Sigmoid colon (tissue), 6 donors: ENCODE measurements at regions not wholly inside any gene's neighbourhood (a gene's known extent, or its start where the extent isn't known, plus 50 kb on each side); places are given as distances from the start of the nearest gene placed in this dataset.

Experiments
- DNase-seq: peaks from one replicate; pipeline ENCODE4 v3.0.0-alpha.2; 2019
- H3K27ac ChIP-seq, 4 donors: fragments of 200-600 bp; sonication (generic); one replicate each; pipeline ENCODE4 v1.5.1; 2016 to 2019; ENCODE audit warnings: mild to moderate bottlenecking in 1 of 4
- H3K27me3 ChIP-seq, 3 donors: fragments of 200-600 bp; sonication (generic); one replicate each; pipeline ENCODE4 v1.5.1; 2019; ENCODE audit warnings: mild to moderate bottlenecking in 1 of 3
- H3K36me3 ChIP-seq, 4 donors: fragments of 200-600 bp; sonication (generic); one replicate each; pipeline ENCODE4 v1.5.1; 2016 to 2019
- H3K4me1 ChIP-seq, 4 donors: fragments of 200-600 bp; sonication (generic); one replicate each; pipeline ENCODE4 v1.5.1; 2017 to 2019
- H3K4me3 ChIP-seq, 4 donors: fragments of 200-600 bp; sonication (generic); one replicate each; pipeline ENCODE4 v1.5.1; 2017 to 2019; ENCODE audit warnings: mild to moderate bottlenecking in 2 of 4, moderate library complexity in 1 of 4
- H3K9me3 ChIP-seq, 4 donors: fragments of 200-600 bp in 3 of 4; sonication (generic) in 3 of 4; one replicate each; pipeline versions ENCODE4 v1.5.1 to v1.6.1; 2013 to 2019
- CTCF ChIP-seq, 4 experiments: fragments of 450-650 bp in 3 of 4; fragments of 200-600 bp in 1 of 4; IDR thresholded peaks; one replicate each; pipeline ENCODE4 v1.5.1; 2016 to 2019; ENCODE audit warnings: antibody characterized with exemption in 4 of 4, mild to moderate bottlenecking in 3 of 4, moderate library complexity in 2 of 4
- EP300 ChIP-seq, 4 donors: sonication (generic); formaldehyde crosslinking; IDR thresholded peaks; one replicate each; pipeline ENCODE4 v1.6.1; 2017; ENCODE audit warnings: antibody characterized with exemption in 4 of 4
- POLR2A ChIP-seq, 2 donors: fragments of 450-650 bp; IDR thresholded peaks; one replicate each; pipeline ENCODE4 v1.6.1; 2016; ENCODE audit warnings: antibody characterized with exemption in 2 of 2, mild to moderate bottlenecking in 2 of 2, moderate library complexity in 2 of 2
- POLR2AphosphoS5 ChIP-seq, 4 donors: sonication (generic); formaldehyde crosslinking; IDR thresholded peaks; one replicate each; pipeline ENCODE4 v1.6.1; 2017; ENCODE audit warnings: antibody characterized with exemption in 4 of 4
- WGBS, 2 donors: extraction: QIAGEN DNeasy Blood & Tissue Kit; methylation state at CpG; one replicate each; pipeline ENCODE4 v1.1.7; 2013; 5-methylcytosine and 5-hydroxymethylcytosine counted together
- intact Hi-C: fragments of 100-400 bp; cut with DNase I; formaldehyde crosslinking; loops from one replicate; pipeline ENCODE4 v1.15.1; 2023
- donor health status: healthy with polysubstance abuse.
- donor health status: healthy.

- TF ChIP-seq CTCF (IDR thresholded peaks at IDR 0.05), result no peak
- no peak for TF ChIP-seq POLR2AphosphoS5 (IDR thresholded peaks at IDR 0.05)
- no peak for TF ChIP-seq EP300 (IDR thresholded peaks at IDR 0.05)
- TF ChIP-seq POLR2A (IDR thresholded peaks at IDR 0.05), result no peak
- intact Hi-C loops, result no loop called here
- H3K4me1 ChIP-seq, result no peaks in the 10 kb centered on the region
- WGBS, 2 donors, result 76 to 89% methylated on average over 3 of the region's 3 CpGs
- H3K36me3 ChIP-seq, result no peaks in the 10 kb centered on the region
- peaks cover 4 to 12% (median 8%) of the 10 kb centered on the region in 4 donors for H3K9me3 ChIP-seq
- no peak overlapping the region for H3K4me3 ChIP-seq
- DNase-seq, result no peak
- no peak overlapping the region for H3K27ac ChIP-seq
- no peaks in the 10 kb centered on the region for H3K27me3 ChIP-seq
These were observed 104.9 kb upstream of the IQSEC1 start for GRCh38 chr3:13178107-13178506.

GRCh38 chr3:13177641-13178040 lies 104.4 kb upstream of the IQSEC1 start:
- WGBS, 2 donors, result 76 to 79% methylated on average over 4 of the region's 4 CpGs
- H3K4me3 ChIP-seq, result no peak overlapping the region
- H3K36me3 ChIP-seq, result no peaks in the 10 kb centered on the region
- H3K27ac ChIP-seq, result no peak overlapping the region
- peaks cover 4 to 12% (median 8%) of the 10 kb centered on the region in 4 donors for H3K9me3 ChIP-seq
- H3K27me3 ChIP-seq, result no peaks in the 10 kb centered on the region
- intact Hi-C loops, result no loop called here
- H3K4me1 ChIP-seq, result no peaks in the 10 kb centered on the region
- no peak for TF ChIP-seq POLR2A (IDR thresholded peaks at IDR 0.05)
- no peak for TF ChIP-seq POLR2AphosphoS5 (IDR thresholded peaks at IDR 0.05)
- no peak for TF ChIP-seq EP300 (IDR thresholded peaks at IDR 0.05)
- no peak for TF ChIP-seq CTCF (IDR thresholded peaks at IDR 0.05)
- DNase-seq, result no peak

- intact Hi-C loops, result no loop called here
- H3K4me1 ChIP-seq, result no peaks in the 10 kb centered on the region
- no peak for TF ChIP-seq POLR2A (IDR thresholded peaks at IDR 0.05)
- no peak for TF ChIP-seq CTCF (IDR thresholded peaks at IDR 0.05)
- no peak for TF ChIP-seq POLR2AphosphoS5 (IDR thresholded peaks at IDR 0.05)
- peaks cover 4 to 12% (median 8%) of the 10 kb centered on the region in 4 donors for H3K9me3 ChIP-seq
- no peaks in the 10 kb centered on the region for H3K27me3 ChIP-seq
- WGBS, 2 donors, result 92 to 93% methylated on average over 2 of the region's 2 CpGs
- no peak overlapping the region for H3K27ac ChIP-seq
- DNase-seq, result no peak
- no peak overlapping the region for H3K4me3 ChIP-seq
- H3K36me3 ChIP-seq, result no peaks in the 10 kb centered on the region
These were observed 104.0 kb upstream of the IQSEC1 start for GRCh38 chr3:13177236-13177635.

GRCh38 chr3:13176445-13176844 lies 103.2 kb upstream of the IQSEC1 start:
- H3K27ac ChIP-seq, result no peak overlapping the region
- no peak overlapping the region for H3K4me3 ChIP-seq
- no peaks in the 10 kb centered on the region for H3K27me3 ChIP-seq
- H3K4me1 ChIP-seq, result no peaks in the 10 kb centered on the region
- H3K36me3 ChIP-seq, result no peaks in the 10 kb centered on the region
- H3K9me3 ChIP-seq, result peaks cover 4 to 12% (median 8%) of the 10 kb centered on the region in 4 donors
- no peak for DNase-seq
- intact Hi-C loops, result no loop called here
- 88 to 90% methylated on average over 10 of the region's 10 CpGs for WGBS, 2 donors
- no peak for TF ChIP-seq POLR2AphosphoS5 (IDR thresholded peaks at IDR 0.05)
- no peak for TF ChIP-seq POLR2A (IDR thresholded peaks at IDR 0.05)
- no peak for TF ChIP-seq CTCF (IDR thresholded peaks at IDR 0.05)
- no peak for TF ChIP-seq EP300 (IDR thresholded peaks at IDR 0.05)

- TF ChIP-seq CTCF (IDR thresholded peaks at IDR 0.05) (no peak), POLR2A (IDR thresholded peaks at IDR 0.05) (no peak), EP300 (IDR thresholded peaks at IDR 0.05) (no peak), POLR2AphosphoS5 (IDR thresholded peaks at IDR 0.05) (no peak)
- intact Hi-C loops, result no loop called here
- Histone ChIP-seq H3K9me3 (peaks cover 4 to 10% (median 7%) of the 10 kb centered on the region in 4 donors), H3K27ac (no peak overlapping the region), H3K4me3 (no peak overlapping the region), H3K4me1 (no peaks in the 10 kb centered on the region), H3K36me3 (no peaks in the 10 kb centered on the region), H3K27me3 (no peaks in the 10 kb centered on the region)
- no peak for DNase-seq
- 78 to 87% methylated on average over 6 of the region's 6 CpGs for WGBS, 2 donors
These were observed 101.5 kb upstream of the IQSEC1 start for GRCh38 chr3:13174803-13175135.
